ENCODE measurements at regions not wholly inside any gene's neighbourhood (a gene's known extent, or its start where the extent isn't known, plus 50 kb on each side); places are given as distances from the start of the nearest gene placed in this dataset.

- Histone ChIP-seq H3K27me3 (ENCODE audit: control insufficient read depth in 2 of 2, insufficient read depth in 2 of 2, low read length in 2 of 2) (no peaks in the 10 kb centered on the region), H3K9ac (ENCODE audit: insufficient read depth, low read length, poor library complexity, severe bottlenecking) (no peak overlapping the region), H3K27ac (ENCODE audit: low read depth in 1 of 2, low read length in 2 of 2) (no peak overlapping the region), H3K4me2 (replicated peaks; ENCODE audit: extremely low read depth, low read length, poor library complexity, severe bottlenecking) (no peak overlapping the region), H3K9me3 (replicated peaks in 1 of 2; ENCODE audit: control insufficient read depth in 1 of 2, insufficient read depth in 1 of 2, low read length in 2 of 2) (no peaks in the 10 kb centered on the region), H3K79me2 (ENCODE audit: insufficient read depth, low read length) (no peaks in the 10 kb centered on the region), H2AFZ (ENCODE audit: insufficient read depth, low read depth, low read length, poor library complexity, severe bottlenecking) (no peak overlapping the region), H3K4me3 (replicated peaks in 1 of 3; ENCODE audit: low read depth in 2 of 3, low read length in 3 of 3) (no peak overlapping the region), H3K36me3 (replicated peaks in 1 of 2; ENCODE audit: control insufficient read depth in 1 of 2, insufficient read depth in 2 of 2, low read length in 2 of 2) (no peaks in the 10 kb centered on the region), H4K20me1 (ENCODE audit: insufficient read depth, low read length) (no peaks in the 10 kb centered on the region), H3K4me1 (ENCODE audit: control insufficient read depth in 1 of 2, insufficient read depth in 2 of 2, low read length in 2 of 2) (no peaks in the 10 kb centered on the region)
- no peak for DNase-seq
- Mint-ChIP-seq H3K27me3 (ENCODE audit: low read depth in 3 of 3) (no peaks in the 10 kb centered on the region), H3K27ac (no peak overlapping the region), H3K36me3 (no peaks in the 10 kb centered on the region), H3K4me1 (no peaks in the 10 kb centered on the region), H3K9me3 (peaks cover under 1 to 8% (median 2%) of the 10 kb centered on the region in 7 donors), H3K4me3 (no peak overlapping the region)
- no peak for TF ChIP-seq CTCF (IDR thresholded peaks at IDR 0.05)
- intact Hi-C loops (cut with micrococcal nuclease): no loop called here
- WGBS (ENCODE audit: insufficient coverage): 100% methylated on average over 1 of the region's 1 CpG
Measured at GRCh38 chr7:41313171-41313570, 389.7 kb downstream of the INHBA start.

GRCh38 chr7:41312235-41312634 lies 390.7 kb downstream of the INHBA start:
- H3K4me3 Mint-ChIP-seq: no peak overlapping the region
- H3K27me3 Mint-ChIP-seq (ENCODE audit: low read depth in 3 of 3): no peaks in the 10 kb centered on the region
- no peaks in the 10 kb centered on the region for H3K79me2 ChIP-seq (ENCODE audit: insufficient read depth, low read length)
- H3K27me3 ChIP-seq (ENCODE audit: control insufficient read depth in 2 of 2, insufficient read depth in 2 of 2, low read length in 2 of 2): no peaks in the 10 kb centered on the region
- H3K36me3 ChIP-seq (replicated peaks in 1 of 2; ENCODE audit: control insufficient read depth in 1 of 2, insufficient read depth in 2 of 2, low read length in 2 of 2): no peaks in the 10 kb centered on the region
- H2AFZ ChIP-seq (ENCODE audit: insufficient read depth, low read depth, low read length, poor library complexity, severe bottlenecking): no peak overlapping the region
- H3K9me3 ChIP-seq (replicated peaks in 1 of 2; ENCODE audit: control insufficient read depth in 1 of 2, insufficient read depth in 1 of 2, low read length in 2 of 2): no peaks in the 10 kb centered on the region
- 95% methylated on average over 6 of the region's 6 CpGs for WGBS (ENCODE audit: insufficient coverage)
- H4K20me1 ChIP-seq (ENCODE audit: insufficient read depth, low read length): no peaks in the 10 kb centered on the region
- intact Hi-C loops (cut with micrococcal nuclease): no loop called here
- DNase-seq: no peak
- H3K27ac Mint-ChIP-seq: no peak overlapping the region
- H3K4me2 ChIP-seq (replicated peaks; ENCODE audit: extremely low read depth, low read length, poor library complexity, severe bottlenecking): no peak overlapping the region
- H3K4me1 ChIP-seq (ENCODE audit: control insufficient read depth in 1 of 2, insufficient read depth in 2 of 2, low read length in 2 of 2): no peaks in the 10 kb centered on the region
- H3K9me3 Mint-ChIP-seq: peaks cover 0 to 4% (median 0%) of the 10 kb centered on the region in 7 donors
- H3K27ac ChIP-seq (ENCODE audit: low read depth in 1 of 2, low read length in 2 of 2): no peak overlapping the region
- no peak overlapping the region for H3K9ac ChIP-seq (ENCODE audit: insufficient read depth, low read length, poor library complexity, severe bottlenecking)
- no peak for TF ChIP-seq CTCF (IDR thresholded peaks at IDR 0.05)
- no peak overlapping the region for H3K4me3 ChIP-seq (replicated peaks in 1 of 3; ENCODE audit: low read depth in 2 of 3, low read length in 3 of 3)
- H3K4me1 Mint-ChIP-seq: no peaks in the 10 kb centered on the region
- H3K36me3 Mint-ChIP-seq: no peaks in the 10 kb centered on the region

Data from CD14-positive monocyte (primary cell).